ENCODE measurements at regions not wholly inside any gene's neighbourhood (a gene's known extent, or its start where the extent isn't known, plus 50 kb on each side); places are given as distances from the start of the nearest gene placed in this dataset.

GRCh38 chr5:2877522-2877921 lies 126.0 kb upstream of the IRX2 start:
- no peaks in the 10 kb centered on the region for H3K36me3 ChIP-seq (replicated peaks in 1 of 2; ENCODE audit: control extremely low read depth in 1 of 2, control insufficient read depth in 1 of 2, extremely low read depth in 1 of 2, insufficient read depth in 2 of 2, low read length in 1 of 2)
- H3K27ac ChIP-seq (ENCODE audit: low read length in 2 of 2), result no peak overlapping the region
- H3K9me3 ChIP-seq (ENCODE audit: control extremely low read depth in 1 of 3, control insufficient read depth in 2 of 3, insufficient read depth in 1 of 3, low read length in 2 of 3), result peaks cover 0 to 17% (median 0%) of the 10 kb centered on the region in 3 donors
- H3K4me3 ChIP-seq (ENCODE audit: control extremely low read depth in 1 of 5, extremely low read depth in 1 of 5, insufficient read depth in 1 of 5, low read depth in 2 of 5, low read length in 4 of 5), result no peak overlapping the region
- 77% methylated on average over 5 of the region's 5 CpGs for WGBS (ENCODE audit: insufficient coverage)
- H3K4me1 ChIP-seq (ENCODE audit: control insufficient read depth in 2 of 2, insufficient read depth in 2 of 2, low read length in 2 of 2), result no peaks in the 10 kb centered on the region
- H2AFZ ChIP-seq (ENCODE audit: insufficient read depth, low read depth, low read length, poor library complexity, severe bottlenecking), result no peak overlapping the region
- no peaks in the 10 kb centered on the region for H3K79me2 ChIP-seq (ENCODE audit: control insufficient read depth, insufficient read depth, low read length)
- intact Hi-C loops (cut with micrococcal nuclease), result no loop called here
- POLR2A ChIA-PET, result no interaction called here
- ATAC-seq (ENCODE audit: low read depth) (no peak), DNase-seq (no peak)
- no peak overlapping the region for H3K9ac ChIP-seq (ENCODE audit: low read length)
- Mint-ChIP-seq H3K9me3 (ENCODE audit: insufficient read depth) (peaks cover 9% of the 10 kb centered on the region), H3K27me3 (no peaks in the 10 kb centered on the region), H3K4me3 (no peak overlapping the region), H3K4me1 (no peaks in the 10 kb centered on the region), H3K27ac (no peak overlapping the region)
- no peak overlapping the region for H3K4me2 ChIP-seq (replicated peaks; ENCODE audit: low read depth, low read length, poor library complexity, severe bottlenecking)
- H3K27me3 ChIP-seq (replicated peaks in 1 of 4; ENCODE audit: control extremely low read depth in 1 of 4, control insufficient read depth in 3 of 4, insufficient read depth in 4 of 4, low read length in 3 of 4), result no peaks in the 10 kb centered on the region
- CTCF ChIA-PET, result no interaction called here
- no peak for TF ChIP-seq EZH2 (IDR thresholded peaks at IDR 0.05; ENCODE audit: borderline replicate concordance, insufficient read depth, low read depth, low read length, poor library complexity, severe bottlenecking)
- no peak for TF ChIP-seq CTCF (IDR thresholded peaks at IDR 0.05)
- no peaks in the 10 kb centered on the region for H4K20me1 ChIP-seq (ENCODE audit: control insufficient read depth, insufficient read depth, low read length, poor library complexity, severe bottlenecking)

- Mint-ChIP-seq H3K4me3 (no peak overlapping the region), H3K9me3 (ENCODE audit: insufficient read depth) (peaks cover 9% of the 10 kb centered on the region), H3K27me3 (no peaks in the 10 kb centered on the region), H3K4me1 (no peaks in the 10 kb centered on the region), H3K27ac (no peak overlapping the region)
- Histone ChIP-seq H3K27ac (ENCODE audit: low read length in 2 of 2) (no peak overlapping the region), H3K27me3 (replicated peaks in 1 of 4; ENCODE audit: control extremely low read depth in 1 of 4, control insufficient read depth in 3 of 4, insufficient read depth in 4 of 4, low read length in 3 of 4) (no peaks in the 10 kb centered on the region), H4K20me1 (ENCODE audit: control insufficient read depth, insufficient read depth, low read length, poor library complexity, severe bottlenecking) (no peaks in the 10 kb centered on the region), H3K4me2 (replicated peaks; ENCODE audit: low read depth, low read length, poor library complexity, severe bottlenecking) (no peak overlapping the region), H3K36me3 (replicated peaks in 1 of 2; ENCODE audit: control extremely low read depth in 1 of 2, control insufficient read depth in 1 of 2, extremely low read depth in 1 of 2, insufficient read depth in 2 of 2, low read length in 1 of 2) (no peaks in the 10 kb centered on the region), H3K79me2 (ENCODE audit: control insufficient read depth, insufficient read depth, low read length) (no peaks in the 10 kb centered on the region), H3K9ac (ENCODE audit: low read length) (no peak overlapping the region), H3K9me3 (ENCODE audit: control extremely low read depth in 1 of 3, control insufficient read depth in 2 of 3, insufficient read depth in 1 of 3, low read length in 2 of 3) (peaks cover 0 to 20% (median 0%) of the 10 kb centered on the region in 3 donors), H2AFZ (ENCODE audit: insufficient read depth, low read depth, low read length, poor library complexity, severe bottlenecking) (no peak overlapping the region), H3K4me1 (ENCODE audit: control insufficient read depth in 2 of 2, insufficient read depth in 2 of 2, low read length in 2 of 2) (no peaks in the 10 kb centered on the region), H3K4me3 (ENCODE audit: control extremely low read depth in 1 of 5, extremely low read depth in 1 of 5, insufficient read depth in 1 of 5, low read depth in 2 of 5, low read length in 4 of 5) (no peak overlapping the region)
- CTCF ChIA-PET, result no interaction called here
- WGBS (ENCODE audit: insufficient coverage), result 76% methylated on average over 5 of the region's 6 CpGs
- no peak for DNase-seq
- no peak for ATAC-seq (ENCODE audit: low read depth)
- TF ChIP-seq CTCF (IDR thresholded peaks at IDR 0.05) (no peak), EZH2 (IDR thresholded peaks at IDR 0.05; ENCODE audit: borderline replicate concordance, insufficient read depth, low read depth, low read length, poor library complexity, severe bottlenecking) (no peak)
- intact Hi-C loops (cut with micrococcal nuclease), result no loop called here
- POLR2A ChIA-PET, result no interaction called here
Observed at GRCh38 chr5:2876183-2876582, 124.7 kb upstream of the IRX2 start.
